Trophoblast cell (in vitro differentiated cells and primary cell): ENCODE measurements at regions not wholly inside any gene's neighbourhood (a gene's known extent, or its start where the extent isn't known, plus 50 kb on each side); places are given as distances from the start of the nearest gene placed in this dataset.
"Not testable (repeated sequence)": the region's sequence is repeated elsewhere in the genome, so short reads cannot be mapped to it uniquely, and the experiment has no call there.

Experiments
- DNase-seq, 2 donors: peaks; one replicate each; pipeline ENCODE4 v3.0.0-alpha.2; 2016
- H2AFZ ChIP-seq: 2 replicates; pipeline ENCODE4 v1.6.1; 2013; ENCODE audit warnings: low read length, moderate library complexity, mild to moderate bottlenecking; ENCODE audit not compliant: insufficient read depth, poor library complexity
- H2AK5ac ChIP-seq: 2 replicates; pipeline ENCODE4 v1.6.1; 2013; ENCODE audit warnings: mild to moderate bottlenecking, low read length
- H2BK120ac ChIP-seq: 2 replicates; pipeline ENCODE4 v1.6.1; 2013; ENCODE audit warnings: low read length, mild to moderate bottlenecking, moderate library complexity; ENCODE audit not compliant: insufficient read depth, poor library complexity
- H2BK12ac ChIP-seq: 2 replicates; pipeline ENCODE4 v1.6.1; 2013; ENCODE audit warnings: mild to moderate bottlenecking, low read length, moderate library complexity
- H2BK5ac ChIP-seq: 2 replicates; pipeline ENCODE4 v1.6.1; 2013; ENCODE audit warnings: low read length, low read depth, moderate library complexity, mild to moderate bottlenecking; ENCODE audit not compliant: poor library complexity
- H3K14ac ChIP-seq: 2 replicates; pipeline ENCODE4 v1.6.1; 2013; ENCODE audit warnings: mild to moderate bottlenecking, low read length
- H3K18ac ChIP-seq: 2 replicates; pipeline ENCODE4 v1.6.1; 2013; ENCODE audit warnings: mild to moderate bottlenecking, low read length
- H3K23ac ChIP-seq: 2 replicates; pipeline ENCODE4 v1.6.1; 2013; ENCODE audit warnings: low read length
- H3K27ac ChIP-seq: 2 replicates; pipeline ENCODE4 v1.5.1; 2013; ENCODE audit warnings: low read depth, mild to moderate bottlenecking, inconsistent platforms, low read length, moderate library complexity
- H3K27me3 ChIP-seq: 2 replicates; pipeline ENCODE4 v1.6.1; 2013; ENCODE audit warnings: inconsistent platforms, mild to moderate bottlenecking, low read length, moderate library complexity; ENCODE audit not compliant: insufficient read depth
- H3K36me3 ChIP-seq, 2 experiments: 1 replicate in 1 of 2; 2 replicates in 1 of 2; pipeline ENCODE4 v1.6.1; 2013; ENCODE audit warnings: low read length in 2 of 2, mild to moderate bottlenecking in 2 of 2, moderate library complexity in 1 of 2; ENCODE audit not compliant: insufficient read depth in 2 of 2, control insufficient read depth in 1 of 2
- H3K4ac ChIP-seq: 2 replicates; pipeline ENCODE4 v1.6.1; 2013; ENCODE audit warnings: low read depth, mild to moderate bottlenecking, low read length, moderate library complexity
- H3K4me1 ChIP-seq, 2 experiments: 1 replicate in 1 of 2; 2 replicates in 1 of 2; pipeline ENCODE4 v1.6.1; 2013; ENCODE audit warnings: low read length in 2 of 2, mild to moderate bottlenecking in 2 of 2, moderate library complexity in 1 of 2; ENCODE audit not compliant: insufficient read depth in 2 of 2, control insufficient read depth in 1 of 2
- H3K4me2 ChIP-seq: 2 replicates; pipeline ENCODE4 v1.6.1; 2013; ENCODE audit warnings: inconsistent platforms, mild to moderate bottlenecking, low read length, moderate library complexity
- H3K4me3 ChIP-seq: 2 replicates; pipeline ENCODE4 v1.5.1; 2013; ENCODE audit warnings: mild to moderate bottlenecking, low read depth, low read length, inconsistent platforms
- H3K79me1 ChIP-seq: one replicate; pipeline ENCODE4 v1.6.1; 2013; ENCODE audit warnings: low read length
- H3K79me2 ChIP-seq: 2 replicates; pipeline ENCODE4 v1.6.1; 2013; ENCODE audit warnings: low read length, mild to moderate bottlenecking; ENCODE audit not compliant: control insufficient read depth, insufficient read depth, poor library complexity
- H3K9ac ChIP-seq: 2 replicates; pipeline ENCODE4 v1.6.1; 2013; ENCODE audit warnings: mild to moderate bottlenecking, low read length
- H3K9me3 ChIP-seq: 2 replicates; pipeline ENCODE4 v1.6.1; 2013; ENCODE audit warnings: low read depth, mild to moderate bottlenecking, control low read depth, inconsistent platforms, low read length; ENCODE audit not compliant: insufficient read depth
- H4K12ac ChIP-seq: 2 replicates; pipeline ENCODE4 v1.6.1; 2013; ENCODE audit warnings: low read depth, mild to moderate bottlenecking, low read length, moderate library complexity
- H4K8ac ChIP-seq: 2 replicates; pipeline ENCODE4 v1.6.1; 2013; ENCODE audit warnings: low read depth, mild to moderate bottlenecking, low read length, moderate library complexity
- H4K91ac ChIP-seq: one replicate; pipeline ENCODE4 v1.6.1; 2013; ENCODE audit warnings: low read depth, mild to moderate bottlenecking, low read length, moderate library complexity
- WGBS: extraction: QIAGEN DNeasy Blood & Tissue Kit; methylation state at CpG from one replicate; pipeline ENCODE4 v1.1.7; 2013; ENCODE audit warnings: missing lambda C conversion rate; ENCODE audit not compliant: insufficient read length, insufficient coverage; ENCODE audit errors: extremely low coverage; 5-methylcytosine and 5-hydroxymethylcytosine counted together

- no peak overlapping the region for H3K4me2 ChIP-seq
- H3K4ac ChIP-seq: no peak overlapping the region
- no peak overlapping the region for H2AFZ ChIP-seq
- H2BK12ac ChIP-seq: no peak overlapping the region
- no peak overlapping the region for H4K8ac ChIP-seq
- no peaks in the 10 kb centered on the region for H3K79me1 ChIP-seq
- H2AK5ac ChIP-seq: no peak overlapping the region
- no peak overlapping the region for H3K18ac ChIP-seq
- H4K12ac ChIP-seq: no peak overlapping the region
- no peaks in the 10 kb centered on the region for H3K9me3 ChIP-seq
- no peak overlapping the region for H3K14ac ChIP-seq
- H3K27me3 ChIP-seq: no peaks in the 10 kb centered on the region
- no peak overlapping the region for H3K4me3 ChIP-seq
- no peak overlapping the region for H3K9ac ChIP-seq
- H3K27ac ChIP-seq: no peak overlapping the region
- H3K79me2 ChIP-seq: no peaks in the 10 kb centered on the region
- no peak for DNase-seq
- no peak overlapping the region for H3K23ac ChIP-seq
- no peak overlapping the region for H4K91ac ChIP-seq
- no peaks in the 10 kb centered on the region for H3K36me3 ChIP-seq
- H2BK120ac ChIP-seq: no peak overlapping the region
- H3K4me1 ChIP-seq: peaks cover 0 to 2% of the 10 kb centered on the region in 2 experiments
- H2BK5ac ChIP-seq: no peak overlapping the region
- no CpG with 5 or more reads among the region's 3 CpGs for WGBS
These were observed 379.0 kb upstream of the TCF4 start for GRCh38 chr18:55967019-55967418.

- peaks cover 0 to 2% of the 10 kb centered on the region in 2 experiments for H3K4me1 ChIP-seq
- no peak overlapping the region for H3K23ac ChIP-seq
- H4K12ac ChIP-seq: no peak overlapping the region
- H3K79me2 ChIP-seq: no peaks in the 10 kb centered on the region
- H2BK12ac ChIP-seq: no peak overlapping the region
- no peak overlapping the region for H3K27ac ChIP-seq
- H3K4me3 ChIP-seq: no peak overlapping the region
- WGBS: no CpG with 5 or more reads among the region's 1 CpG
- H2AK5ac ChIP-seq: no peak overlapping the region
- DNase-seq: no peak
- no peaks in the 10 kb centered on the region for H3K9me3 ChIP-seq
- no peak overlapping the region for H3K4me2 ChIP-seq
- no peak overlapping the region for H4K91ac ChIP-seq
- no peak overlapping the region for H3K18ac ChIP-seq
- no peak overlapping the region for H2BK5ac ChIP-seq
- no peak overlapping the region for H3K14ac ChIP-seq
- no peaks in the 10 kb centered on the region for H3K79me1 ChIP-seq
- no peak overlapping the region for H2BK120ac ChIP-seq
- no peaks in the 10 kb centered on the region for H3K36me3 ChIP-seq
- no peak overlapping the region for H2AFZ ChIP-seq
- no peaks in the 10 kb centered on the region for H3K27me3 ChIP-seq
- H3K4ac ChIP-seq: no peak overlapping the region
- H4K8ac ChIP-seq: no peak overlapping the region
- H3K9ac ChIP-seq: no peak overlapping the region
These were observed 376.2 kb upstream of the TCF4 start for GRCh38 chr18:55964171-55964570.

GRCh38 chr18:55953326-55953725, 365.3 kb upstream of the TCF4 start:
- DNase-seq: no peak
- Histone ChIP-seq H4K8ac (no peak overlapping the region), H3K4me1 (no peaks in the 10 kb centered on the region), H3K79me2 (no peaks in the 10 kb centered on the region), H3K9me3 (peaks cover 6% of the 10 kb centered on the region), H3K14ac (no peak overlapping the region), H3K4ac (no peak overlapping the region), H3K27ac (no peak overlapping the region), H4K12ac (no peak overlapping the region), H2AK5ac (no peak overlapping the region), H2BK12ac (no peak overlapping the region), H3K4me2 (no peak overlapping the region), H2BK120ac (no peak overlapping the region), H3K79me1 (no peaks in the 10 kb centered on the region), H2BK5ac (no peak overlapping the region), H3K36me3 (no peaks in the 10 kb centered on the region), H3K9ac (no peak overlapping the region), H2AFZ (no peak overlapping the region), H3K27me3 (no peaks in the 10 kb centered on the region), H3K18ac (no peak overlapping the region), H3K4me3 (no peak overlapping the region), H3K23ac (no peak overlapping the region), H4K91ac (no peak overlapping the region)
- no CpG with 5 or more reads among the region's 9 CpGs for WGBS

GRCh38 chr18:55951738-55952137, 363.7 kb upstream of the TCF4 start:
- not testable (repeated sequence) for H4K91ac ChIP-seq, H2AK5ac ChIP-seq, H2BK12ac ChIP-seq, H2BK120ac ChIP-seq, H2AFZ ChIP-seq, H3K18ac ChIP-seq, H3K27me3 ChIP-seq, DNase-seq, H3K4me2 ChIP-seq, H3K4me1 ChIP-seq, H3K36me3 ChIP-seq, H4K12ac ChIP-seq, H3K14ac ChIP-seq, H3K79me2 ChIP-seq, H2BK5ac ChIP-seq, H4K8ac ChIP-seq, H3K4ac ChIP-seq, H3K79me1 ChIP-seq, H3K23ac ChIP-seq, H3K27ac ChIP-seq, H3K9ac ChIP-seq, H3K4me3 ChIP-seq, H3K9me3 ChIP-seq
- no CpG with 5 or more reads among the region's 7 CpGs for WGBS
